Uterus (tissue), 3 donors: ENCODE measurements at regions not wholly inside any gene's neighbourhood (a gene's known extent, or its start where the extent isn't known, plus 50 kb on each side); places are given as distances from the start of the nearest gene placed in this dataset.

ENCODE experiments used
- DNase-seq, 2 donors: peaks; one replicate each; pipeline ENCODE4 v3.0.0-alpha.2; 2019 to 2020
- H3K27ac ChIP-seq, 2 donors: fragments of 200-600 bp; sonication (generic); 1 replicate in 1 of 2; 2 replicates in 1 of 2; pipeline ENCODE4 v1.5.1; 2016 to 2018
- H3K27me3 ChIP-seq, 2 donors: fragments of 200-600 bp; sonication (generic); one replicate each; pipeline ENCODE4 v1.5.1; 2018 to 2019; ENCODE audit warnings: control low read depth in 1 of 2
- H3K36me3 ChIP-seq, 2 donors: fragments of 200-600 bp; sonication (generic); one replicate each; pipeline ENCODE4 v1.5.1; 2019; ENCODE audit warnings: control low read depth in 1 of 2
- H3K4me1 ChIP-seq, 2 donors: fragments of 200-600 bp; sonication (generic); one replicate each; pipeline ENCODE4 v1.5.1; 2018 to 2019; ENCODE audit warnings: control low read depth in 1 of 2
- H3K4me3 ChIP-seq, 2 donors: fragments of 200-600 bp; sonication (generic); 1 replicate in 1 of 2; 2 replicates in 1 of 2; pipeline ENCODE4 v1.5.1; 2018 to 2019; ENCODE audit warnings: mild to moderate bottlenecking in 1 of 2
- H3K9me3 ChIP-seq, 2 donors: fragments of 200-600 bp; sonication (generic); one replicate each; pipeline ENCODE4 v1.5.1; 2019; ENCODE audit warnings: control low read depth in 1 of 2
- POLR2A ChIP-seq, 2 donors: fragments of 450-650 bp; IDR thresholded peaks; one replicate each; pipeline ENCODE4 v1.6.1; 2016; ENCODE audit warnings: antibody characterized with exemption in 2 of 2, mild to moderate bottlenecking in 1 of 2, moderate library complexity in 1 of 2
- intact Hi-C: fragments of 100-400 bp; cut with DNase I; formaldehyde crosslinking; loops from one replicate; pipeline ENCODE4 v1.15.1; 2023; ENCODE audit warnings: low total_unique reads
- TF ChIP-seq, protein P1 (sequence below), 4 experiments: fragments of 200-600 bp in 2 of 4; fragments of 450-650 bp in 2 of 4; sonication (generic) in 2 of 4; IDR thresholded peaks; one replicate each; pipeline ENCODE4 v1.5.1; 2016 to 2019; ENCODE audit warnings: antibody characterized with exemption in 4 of 4, mild to moderate bottlenecking in 2 of 4, moderate library complexity in 1 of 4
- donor health status: DM: yes; HTN: yes; CAD: no.

DNA sequence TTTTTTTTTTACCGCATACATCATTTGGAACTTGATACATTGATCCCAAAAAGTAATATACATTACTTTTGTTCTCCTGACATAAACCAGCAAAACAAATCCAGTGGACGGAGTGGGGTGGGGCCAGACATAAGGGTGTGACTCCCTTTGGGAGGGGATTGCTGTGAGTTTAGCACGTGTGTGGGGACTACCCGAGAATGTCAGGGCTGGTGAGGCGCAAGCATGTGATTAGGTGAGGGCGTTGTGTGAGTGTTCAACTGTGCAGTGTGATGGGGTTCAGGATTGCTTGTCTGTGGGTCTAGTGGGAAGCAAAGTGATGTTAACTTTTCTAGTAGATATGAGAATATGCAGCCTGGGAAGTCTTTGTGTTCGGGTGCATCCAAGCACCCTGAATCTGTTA, 468.0 kb downstream of the TSHZ3 start:
- no peak overlapping the region for H3K4me3 ChIP-seq
- no peak overlapping the region for H3K27ac ChIP-seq
- no peaks in the 10 kb centered on the region for H3K4me1 ChIP-seq
- H3K27me3 ChIP-seq, result no peaks in the 10 kb centered on the region
- TF ChIP-seq, protein P1, sequence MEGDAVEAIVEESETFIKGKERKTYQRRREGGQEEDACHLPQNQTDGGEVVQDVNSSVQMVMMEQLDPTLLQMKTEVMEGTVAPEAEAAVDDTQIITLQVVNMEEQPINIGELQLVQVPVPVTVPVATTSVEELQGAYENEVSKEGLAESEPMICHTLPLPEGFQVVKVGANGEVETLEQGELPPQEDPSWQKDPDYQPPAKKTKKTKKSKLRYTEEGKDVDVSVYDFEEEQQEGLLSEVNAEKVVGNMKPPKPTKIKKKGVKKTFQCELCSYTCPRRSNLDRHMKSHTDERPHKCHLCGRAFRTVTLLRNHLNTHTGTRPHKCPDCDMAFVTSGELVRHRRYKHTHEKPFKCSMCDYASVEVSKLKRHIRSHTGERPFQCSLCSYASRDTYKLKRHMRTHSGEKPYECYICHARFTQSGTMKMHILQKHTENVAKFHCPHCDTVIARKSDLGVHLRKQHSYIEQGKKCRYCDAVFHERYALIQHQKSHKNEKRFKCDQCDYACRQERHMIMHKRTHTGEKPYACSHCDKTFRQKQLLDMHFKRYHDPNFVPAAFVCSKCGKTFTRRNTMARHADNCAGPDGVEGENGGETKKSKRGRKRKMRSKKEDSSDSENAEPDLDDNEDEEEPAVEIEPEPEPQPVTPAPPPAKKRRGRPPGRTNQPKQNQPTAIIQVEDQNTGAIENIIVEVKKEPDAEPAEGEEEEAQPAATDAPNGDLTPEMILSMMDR (IDR thresholded peaks at IDR 0.05), result no peak
- TF ChIP-seq POLR2A (IDR thresholded peaks at IDR 0.05), result no peak
- no peaks in the 10 kb centered on the region for H3K36me3 ChIP-seq
- no peaks in the 10 kb centered on the region for H3K9me3 ChIP-seq
- no peak for DNase-seq
- intact Hi-C loops, result no loop called here

DNA sequence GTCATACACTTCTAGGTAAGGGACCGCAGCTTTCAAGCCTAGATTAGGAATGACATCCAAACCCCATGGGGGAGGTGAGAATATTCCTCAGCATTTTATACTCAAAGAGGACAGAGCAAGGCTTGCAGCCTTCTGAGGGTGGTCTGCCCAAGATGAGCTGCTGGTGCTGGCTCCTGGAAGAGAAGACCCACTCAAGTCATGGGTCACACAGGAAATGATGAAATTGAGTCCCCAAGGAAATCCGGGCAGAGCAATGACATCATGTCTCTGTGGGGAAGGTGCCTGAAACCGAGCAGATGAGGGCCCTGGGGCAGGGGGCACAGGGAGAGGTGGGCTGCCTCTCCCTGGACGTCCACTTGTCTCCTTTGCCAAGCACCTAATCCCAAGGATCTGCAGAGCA, 468.7 kb downstream of the TSHZ3 start:
- Histone ChIP-seq H3K36me3 (no peaks in the 10 kb centered on the region), H3K27me3 (no peaks in the 10 kb centered on the region), H3K9me3 (no peaks in the 10 kb centered on the region), H3K27ac (no peak overlapping the region), H3K4me1 (no peaks in the 10 kb centered on the region), H3K4me3 (no peak overlapping the region)
- TF ChIP-seq, protein P1 (IDR thresholded peaks at IDR 0.05), result no peak
- TF ChIP-seq POLR2A (IDR thresholded peaks at IDR 0.05), result no peak
- no peak for DNase-seq
- intact Hi-C loops, result no loop called here

DNA sequence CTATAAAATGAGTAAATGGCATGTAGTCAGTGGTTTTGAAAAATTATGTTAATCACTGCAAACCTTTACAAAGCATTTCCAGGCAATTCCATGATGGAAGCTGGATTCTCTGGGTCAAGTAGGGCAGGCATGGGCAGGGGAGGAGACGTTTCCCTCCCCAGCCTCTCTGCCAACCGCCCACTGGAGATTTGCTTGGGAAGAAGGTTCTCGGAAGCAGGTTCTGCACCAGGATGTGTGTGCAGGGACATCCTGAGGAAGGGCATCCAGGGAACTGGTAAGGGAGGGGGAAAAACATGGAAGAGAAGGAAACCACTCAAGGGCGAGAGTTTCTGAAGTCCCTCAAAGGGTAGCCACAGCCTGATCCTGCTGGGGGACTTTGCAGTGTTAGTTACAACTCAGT, 469.1 kb downstream of the TSHZ3 start:
- no peak overlapping the region for H3K4me3 ChIP-seq
- no peak for TF ChIP-seq POLR2A (IDR thresholded peaks at IDR 0.05)
- TF ChIP-seq, protein P1 (IDR thresholded peaks at IDR 0.05), result no peak

DNA sequence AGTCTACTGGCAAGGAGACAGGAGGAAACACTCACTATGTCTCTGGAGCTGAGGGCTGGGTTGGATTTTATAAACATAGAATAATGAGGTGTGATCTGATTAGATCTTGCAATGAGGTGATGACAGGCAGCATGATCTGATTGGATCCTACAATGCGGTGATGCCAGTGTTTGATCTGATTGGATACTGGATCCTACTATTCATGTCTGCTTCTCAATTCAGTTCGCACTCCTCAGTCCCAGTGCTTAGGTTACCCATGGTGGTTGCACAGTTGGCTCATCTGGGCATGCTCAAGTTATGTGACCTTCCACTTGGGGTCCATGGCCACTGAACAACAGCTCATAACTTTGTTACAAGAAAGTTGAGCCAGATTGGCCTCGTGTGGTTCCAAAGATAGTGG, 469.5 kb downstream of the TSHZ3 start:
- no peaks in the 10 kb centered on the region for H3K27me3 ChIP-seq
- no peaks in the 10 kb centered on the region for H3K36me3 ChIP-seq
- TF ChIP-seq POLR2A (IDR thresholded peaks at IDR 0.05), result no peak
- TF ChIP-seq, protein P1 (IDR thresholded peaks at IDR 0.05), result no peak
- no peak overlapping the region for H3K27ac ChIP-seq
- no peak for DNase-seq
- no peaks in the 10 kb centered on the region for H3K4me1 ChIP-seq
- H3K9me3 ChIP-seq, result no peaks in the 10 kb centered on the region
- no peak overlapping the region for H3K4me3 ChIP-seq
- intact Hi-C loops, result no loop called here

More for the DNA sequence above, 469.1 kb downstream of the TSHZ3 start:
- DNase-seq, result no peak
- H3K27me3 ChIP-seq, result no peaks in the 10 kb centered on the region
- H3K9me3 ChIP-seq, result no peaks in the 10 kb centered on the region
- no peak overlapping the region for H3K27ac ChIP-seq
- no peaks in the 10 kb centered on the region for H3K4me1 ChIP-seq
- no peaks in the 10 kb centered on the region for H3K36me3 ChIP-seq
- intact Hi-C loops, result no loop called here

DNA sequence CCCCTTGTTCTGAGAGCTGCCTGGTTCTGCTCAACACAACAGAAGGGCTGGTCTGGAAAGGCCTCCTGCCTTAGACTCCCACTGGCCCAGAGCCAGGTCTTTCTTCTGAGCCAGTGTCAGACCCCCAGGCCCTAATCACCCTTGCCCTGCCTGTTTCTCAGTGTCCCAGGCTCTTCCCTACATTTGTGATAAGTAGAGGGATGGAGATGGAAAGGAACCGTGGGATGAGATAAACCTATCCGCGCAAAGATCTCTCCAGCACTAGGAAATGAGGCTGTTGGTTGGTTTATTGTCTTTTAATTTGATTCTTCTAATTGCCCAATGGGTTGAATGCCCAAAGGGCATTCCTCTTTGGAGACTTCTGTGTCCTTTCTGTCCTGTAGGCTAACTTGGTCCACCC, 470.0 kb downstream of the TSHZ3 start:
- intact Hi-C loops, result no loop called here
- no peaks in the 10 kb centered on the region for H3K4me1 ChIP-seq
- H3K4me3 ChIP-seq, result no peak overlapping the region
- H3K27me3 ChIP-seq, result no peaks in the 10 kb centered on the region
- DNase-seq, result no peak
- H3K27ac ChIP-seq, result no peak overlapping the region
- H3K36me3 ChIP-seq, result no peaks in the 10 kb centered on the region
- no peak for TF ChIP-seq POLR2A (IDR thresholded peaks at IDR 0.05)
- TF ChIP-seq, protein P1 (IDR thresholded peaks at IDR 0.05), result no peak
- H3K9me3 ChIP-seq, result no peaks in the 10 kb centered on the region
